GM10266 (cell line): ENCODE measurements at regions not wholly inside any gene's neighbourhood (a gene's known extent, or its start where the extent isn't known, plus 50 kb on each side); places are given as distances from the start of the nearest gene placed in this dataset.

ENCODE experiments used
- DNase-seq: peaks from one replicate; pipeline ENCODE4 v3.0.0; 2012; ENCODE audit errors: extremely low spot score
- TF ChIP-seq, protein P1 (sequence below): IDR thresholded peaks from 2 replicates; pipeline ENCODE4 v1.5.1; 2012; ENCODE audit warnings: mild to moderate bottlenecking, low read depth; ENCODE audit not compliant: control insufficient read depth, insufficient read depth; ENCODE audit errors: missing control alignments

DNA sequence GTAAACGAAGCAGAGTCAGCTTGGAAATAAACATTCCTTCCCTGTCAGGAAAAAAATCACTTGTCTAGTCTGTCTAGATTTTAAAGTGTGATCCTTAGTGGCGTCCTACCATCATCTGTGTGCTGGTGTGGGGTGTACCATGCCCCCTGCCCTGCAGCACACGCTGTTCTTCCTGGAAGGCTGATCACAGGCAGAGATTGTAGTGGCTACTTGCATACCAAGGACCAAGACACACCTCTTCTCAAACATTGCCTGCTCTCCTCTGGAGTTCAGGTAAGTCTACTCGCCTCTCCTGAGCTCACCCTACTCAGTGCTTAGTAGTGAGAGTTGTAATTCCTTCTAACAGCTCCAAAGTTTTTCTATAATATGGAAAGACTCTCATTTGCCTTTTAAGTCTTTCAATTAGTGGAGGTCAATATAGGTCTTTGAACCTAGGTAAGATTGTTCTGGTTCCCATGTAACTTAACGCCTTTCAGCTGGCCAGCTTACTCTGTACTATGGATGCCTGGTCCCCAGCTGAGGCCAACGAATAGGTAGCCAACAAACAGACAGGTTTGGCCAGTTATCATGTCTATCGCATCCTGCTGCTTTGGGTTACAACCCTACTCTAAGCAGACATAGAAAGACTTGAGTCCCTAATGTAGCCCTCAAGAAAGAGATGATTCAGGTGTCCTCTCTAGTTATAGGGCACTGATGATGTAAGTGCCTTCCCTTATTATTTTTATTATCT lies 55.4 kb downstream of the XCL1 start:
- no peak for DNase-seq
- TF ChIP-seq, protein P1, sequence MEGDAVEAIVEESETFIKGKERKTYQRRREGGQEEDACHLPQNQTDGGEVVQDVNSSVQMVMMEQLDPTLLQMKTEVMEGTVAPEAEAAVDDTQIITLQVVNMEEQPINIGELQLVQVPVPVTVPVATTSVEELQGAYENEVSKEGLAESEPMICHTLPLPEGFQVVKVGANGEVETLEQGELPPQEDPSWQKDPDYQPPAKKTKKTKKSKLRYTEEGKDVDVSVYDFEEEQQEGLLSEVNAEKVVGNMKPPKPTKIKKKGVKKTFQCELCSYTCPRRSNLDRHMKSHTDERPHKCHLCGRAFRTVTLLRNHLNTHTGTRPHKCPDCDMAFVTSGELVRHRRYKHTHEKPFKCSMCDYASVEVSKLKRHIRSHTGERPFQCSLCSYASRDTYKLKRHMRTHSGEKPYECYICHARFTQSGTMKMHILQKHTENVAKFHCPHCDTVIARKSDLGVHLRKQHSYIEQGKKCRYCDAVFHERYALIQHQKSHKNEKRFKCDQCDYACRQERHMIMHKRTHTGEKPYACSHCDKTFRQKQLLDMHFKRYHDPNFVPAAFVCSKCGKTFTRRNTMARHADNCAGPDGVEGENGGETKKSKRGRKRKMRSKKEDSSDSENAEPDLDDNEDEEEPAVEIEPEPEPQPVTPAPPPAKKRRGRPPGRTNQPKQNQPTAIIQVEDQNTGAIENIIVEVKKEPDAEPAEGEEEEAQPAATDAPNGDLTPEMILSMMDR: no peak

DNA sequence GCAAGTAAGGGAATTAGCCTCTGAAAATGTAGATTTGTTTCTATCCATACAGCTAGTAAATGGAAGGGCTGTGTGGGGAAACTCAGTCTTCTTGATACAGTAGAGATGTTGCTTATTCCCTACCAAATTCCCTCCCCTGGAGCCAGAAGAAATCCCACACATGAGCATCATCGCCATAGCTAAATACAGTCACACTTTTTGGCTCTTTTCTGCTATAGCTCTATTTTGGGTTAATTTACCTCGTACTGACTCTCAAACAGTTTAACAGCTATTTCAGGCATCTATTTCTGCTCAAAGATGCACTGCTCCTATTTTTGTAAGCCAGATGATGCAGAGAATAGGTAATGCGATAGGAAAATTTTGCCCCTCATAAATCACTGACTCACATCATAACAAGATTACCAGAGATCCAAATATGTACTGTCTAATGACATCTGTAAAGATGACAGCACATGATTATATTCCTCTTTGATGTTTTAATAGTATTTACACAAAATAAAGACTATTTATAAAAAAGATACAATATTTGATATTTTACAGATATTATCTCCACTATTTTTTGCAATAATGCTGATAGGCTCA lies 58.6 kb downstream of the XCL1 start:
- TF ChIP-seq, protein P1: no peak

DNA sequence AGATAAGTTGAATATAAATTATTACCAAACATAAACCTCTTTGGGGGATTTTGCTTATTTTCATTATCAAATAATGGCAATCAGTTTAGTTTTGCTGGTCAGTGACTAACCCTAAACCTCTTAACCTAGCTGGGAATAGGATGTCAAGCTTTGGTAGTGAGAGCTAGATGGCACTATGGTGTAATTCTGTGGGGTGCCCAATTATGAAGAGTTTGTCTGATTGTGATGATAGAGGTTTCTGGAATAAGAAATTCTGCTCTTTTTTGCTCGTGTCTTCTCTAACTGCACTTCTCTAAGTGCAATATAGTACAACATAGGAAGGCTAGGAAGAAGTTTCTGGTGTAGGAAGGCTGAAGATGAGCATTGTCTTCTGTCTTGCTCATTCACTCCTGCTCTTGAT lies 59.8 kb downstream of the XCL1 start:
- TF ChIP-seq, protein P1: no peak
- DNase-seq: no peak

More for the DNA sequence above, 58.6 kb downstream of the XCL1 start:
- DNase-seq: no peak

DNA sequence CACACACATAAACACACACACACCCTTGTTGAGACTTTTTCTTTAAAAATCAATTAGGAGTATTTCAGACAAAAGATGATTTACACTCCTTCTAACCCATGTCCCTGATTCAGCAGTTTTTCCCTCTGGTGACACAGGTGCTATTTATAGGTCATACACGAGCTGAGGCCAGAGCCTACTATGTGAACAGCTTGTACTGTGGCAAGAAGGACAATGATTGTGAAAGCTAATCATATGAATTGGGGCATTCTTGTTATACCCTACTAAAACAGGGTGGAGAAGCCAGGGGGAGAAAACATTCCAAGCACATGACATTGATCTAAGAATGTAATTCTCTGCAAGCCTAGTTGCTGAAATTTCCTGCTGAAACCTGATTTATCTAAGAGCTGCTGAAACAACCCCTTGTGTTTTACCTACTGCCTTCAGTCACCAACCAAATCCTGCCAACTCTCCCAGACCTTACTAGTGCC lies 60.3 kb downstream of the XCL1 start:
- TF ChIP-seq, protein P1: no peak
- no peak for DNase-seq

DNA sequence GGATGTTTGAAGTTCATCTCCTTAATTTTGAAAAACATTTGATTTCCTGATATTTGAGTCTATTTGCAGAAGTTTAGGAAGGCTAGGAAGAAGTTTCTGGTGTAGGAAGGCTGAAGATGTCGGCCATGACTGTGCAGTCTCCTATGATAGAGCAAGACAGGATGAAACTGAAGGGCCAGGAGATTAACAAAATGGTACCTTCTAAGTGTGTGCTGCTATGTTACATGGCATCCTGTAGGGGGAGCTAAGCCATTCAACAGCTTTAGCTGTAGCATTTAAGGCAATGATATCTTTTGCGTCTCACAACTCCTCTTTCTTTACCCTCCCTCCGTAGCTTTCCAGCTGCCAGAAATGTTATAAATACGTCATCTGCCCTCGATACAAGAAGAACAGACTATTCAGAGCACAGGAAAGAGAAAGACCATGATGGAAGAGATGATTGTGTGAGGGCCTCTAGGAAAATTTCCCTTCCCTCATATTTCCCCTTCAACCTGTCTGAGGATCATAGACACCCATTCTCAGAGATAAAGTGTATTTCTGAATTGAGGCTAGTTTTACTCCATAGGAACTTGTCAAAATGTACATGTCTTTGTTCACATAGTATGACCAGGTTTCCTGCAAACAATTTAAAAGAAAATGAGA lies 61.1 kb downstream of the XCL1 start:
- peak; percentile 42 for DNase-seq
- TF ChIP-seq, protein P1: peak; percentile 72

DNA sequence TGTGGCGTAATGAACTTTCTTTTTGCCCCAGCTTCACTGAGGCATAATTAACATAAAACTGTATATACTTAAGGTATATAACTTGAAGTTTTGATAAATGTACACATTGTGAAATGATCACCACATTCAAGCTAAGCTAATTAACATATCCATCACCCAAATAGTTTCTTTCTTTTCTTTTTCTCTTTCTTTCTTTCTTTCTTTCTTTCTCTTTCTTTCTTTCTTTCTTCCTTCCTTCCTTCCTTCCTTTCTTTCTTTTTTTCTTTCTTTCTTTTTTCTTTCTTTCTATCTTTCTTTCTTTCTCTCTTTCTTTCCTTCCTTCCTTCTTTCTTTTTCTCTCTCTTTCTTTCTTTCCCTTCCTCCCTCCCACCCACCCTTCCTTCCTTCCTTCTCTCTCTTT lies 62.5 kb downstream of the XCL1 start:
- TF ChIP-seq, protein P1: no peak
- no peak for DNase-seq

DNA sequence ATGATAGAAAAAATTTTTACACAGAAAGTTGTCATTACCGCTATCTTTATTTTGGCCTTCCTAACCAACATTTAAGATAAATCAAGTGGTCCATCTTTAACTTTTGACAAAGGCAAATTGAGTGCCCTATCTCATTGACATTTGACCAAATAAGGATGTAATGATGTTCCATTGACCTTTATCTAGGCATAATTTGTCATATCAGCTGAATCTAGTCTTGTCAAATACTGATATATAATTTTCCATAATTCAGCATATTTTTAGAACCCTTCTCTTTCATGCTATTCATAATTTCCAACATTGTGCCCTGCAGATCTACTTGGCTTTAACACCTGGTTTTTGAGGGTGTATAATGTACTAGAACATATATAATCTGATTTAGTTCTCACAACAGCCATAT lies 63.8 kb downstream of the XCL1 start:
- TF ChIP-seq, protein P1: no peak

More for the DNA sequence above, 63.8 kb downstream of the XCL1 start:
- no peak for DNase-seq
